Activated CD8-positive, alpha-beta memory T cell treated with anti-CD3 and anti-CD28 coated beads for 24 hours (primary cell): ENCODE measurements at regions not wholly inside any gene's neighbourhood (a gene's known extent, or its start where the extent isn't known, plus 50 kb on each side); places are given as distances from the start of the nearest gene placed in this dataset.
"Not testable (repeated sequence)": the region's sequence is repeated elsewhere in the genome, so short reads cannot be mapped to it uniquely, and the experiment has no call there.

Source experiments
- DNase-seq: peaks from one replicate; pipeline ENCODE4 v3.0.0-alpha.2; 2020

GRCh38 chr13:90444232-90444631 is 903.3 kb upstream of the MIR17HG start:
- no peak for DNase-seq

GRCh38 chr13:90445179-90445578 is 902.3 kb upstream of the MIR17HG start:
- no peak for DNase-seq

- no peak for DNase-seq
Observed at GRCh38 chr13:90447034-90447733, 900.3 kb upstream of the MIR17HG start.

- no peak for DNase-seq
Observed at GRCh38 chr13:90447734-90448101, 899.8 kb upstream of the MIR17HG start.

GRCh38 chr13:90448466-90449037 is 898.9 kb upstream of the MIR17HG start:
- DNase-seq, result no peak

GRCh38 chr13:90453342-90453741 is 894.1 kb upstream of the MIR17HG start:
- DNase-seq, result no peak

GRCh38 chr13:90454002-90454636 is 893.4 kb upstream of the MIR17HG start:
- no peak for DNase-seq

- DNase-seq, result no peak
Observed at GRCh38 chr13:90455067-90455466, 892.4 kb upstream of the MIR17HG start.

- DNase-seq, result no peak
Observed at GRCh38 chr13:90455823-90456222, 891.7 kb upstream of the MIR17HG start.

- DNase-seq, result no peak
Observed at GRCh38 chr13:90461398-90461797, 886.1 kb upstream of the MIR17HG start.

GRCh38 chr13:90477216-90477615 is 870.3 kb upstream of the MIR17HG start:
- DNase-seq, result no peak

- DNase-seq, result no peak
Observed at GRCh38 chr13:90483906-90484305, 863.6 kb upstream of the MIR17HG start.

- DNase-seq, result no peak
Observed at GRCh38 chr13:90485436-90485835, 862.1 kb upstream of the MIR17HG start.

GRCh38 chr13:90492872-90493271 is 854.6 kb upstream of the MIR17HG start:
- DNase-seq, result no peak

- no peak for DNase-seq
Observed at GRCh38 chr13:90493667-90494066, 853.8 kb upstream of the MIR17HG start.

- DNase-seq, result not testable (repeated sequence)
Observed at GRCh38 chr13:90494849-90495248, 852.6 kb upstream of the MIR17HG start.

GRCh38 chr13:90498096-90498495 is 849.4 kb upstream of the MIR17HG start:
- no peak for DNase-seq

- no peak for DNase-seq
Observed at GRCh38 chr13:90498816-90499215, 848.7 kb upstream of the MIR17HG start.

GRCh38 chr13:90500569-90500968 is 846.9 kb upstream of the MIR17HG start:
- DNase-seq, result no peak

GRCh38 chr13:90502153-90502552 is 845.3 kb upstream of the MIR17HG start:
- no peak for DNase-seq

GRCh38 chr13:90502762-90503161 is 844.7 kb upstream of the MIR17HG start:
- no peak for DNase-seq

GRCh38 chr13:90510319-90510718 is 837.2 kb upstream of the MIR17HG start:
- no peak for DNase-seq

GRCh38 chr13:90511903-90512302 is 835.6 kb upstream of the MIR17HG start:
- no peak for DNase-seq

GRCh38 chr13:90514712-90515111 is 832.8 kb upstream of the MIR17HG start:
- not testable (repeated sequence) for DNase-seq

- no peak for DNase-seq
Observed at GRCh38 chr13:90518417-90518816, 829.1 kb upstream of the MIR17HG start.
